ENCODE measurements at regions not wholly inside any gene's neighbourhood (a gene's known extent, or its start where the extent isn't known, plus 50 kb on each side); places are given as distances from the start of the nearest gene placed in this dataset.

DNA sequence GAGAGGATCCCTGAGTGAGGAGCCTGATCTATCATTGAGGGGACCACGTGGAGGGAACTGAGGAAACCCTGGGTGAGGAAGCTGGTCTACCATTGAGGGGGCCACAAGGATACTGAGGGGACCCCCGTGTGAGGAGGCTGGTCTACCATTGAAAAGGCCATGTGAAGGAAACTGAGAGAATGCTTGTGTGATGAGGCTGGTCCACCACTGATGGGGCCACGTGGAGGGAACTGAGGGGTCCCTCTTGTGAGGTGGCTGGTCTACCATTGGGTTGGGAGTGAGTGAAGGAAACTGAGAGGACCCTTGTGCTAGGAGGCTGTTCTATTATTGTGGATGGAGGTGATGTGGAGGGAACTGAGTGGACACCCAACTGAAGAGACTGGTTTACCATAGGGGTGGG, 161.3 kb downstream of the FBLN2 start:
- DNase-seq (ENCODE audit: low read depth), result no peak
- H3K4me3 ChIP-seq (ENCODE audit: low read depth, low read length), result no peak overlapping the region
- TF ChIP-seq, protein P1, sequence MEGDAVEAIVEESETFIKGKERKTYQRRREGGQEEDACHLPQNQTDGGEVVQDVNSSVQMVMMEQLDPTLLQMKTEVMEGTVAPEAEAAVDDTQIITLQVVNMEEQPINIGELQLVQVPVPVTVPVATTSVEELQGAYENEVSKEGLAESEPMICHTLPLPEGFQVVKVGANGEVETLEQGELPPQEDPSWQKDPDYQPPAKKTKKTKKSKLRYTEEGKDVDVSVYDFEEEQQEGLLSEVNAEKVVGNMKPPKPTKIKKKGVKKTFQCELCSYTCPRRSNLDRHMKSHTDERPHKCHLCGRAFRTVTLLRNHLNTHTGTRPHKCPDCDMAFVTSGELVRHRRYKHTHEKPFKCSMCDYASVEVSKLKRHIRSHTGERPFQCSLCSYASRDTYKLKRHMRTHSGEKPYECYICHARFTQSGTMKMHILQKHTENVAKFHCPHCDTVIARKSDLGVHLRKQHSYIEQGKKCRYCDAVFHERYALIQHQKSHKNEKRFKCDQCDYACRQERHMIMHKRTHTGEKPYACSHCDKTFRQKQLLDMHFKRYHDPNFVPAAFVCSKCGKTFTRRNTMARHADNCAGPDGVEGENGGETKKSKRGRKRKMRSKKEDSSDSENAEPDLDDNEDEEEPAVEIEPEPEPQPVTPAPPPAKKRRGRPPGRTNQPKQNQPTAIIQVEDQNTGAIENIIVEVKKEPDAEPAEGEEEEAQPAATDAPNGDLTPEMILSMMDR (IDR thresholded peaks at IDR 0.05; ENCODE audit: insufficient read depth, low read depth, low read length, missing control alignments), result no peak

DNA sequence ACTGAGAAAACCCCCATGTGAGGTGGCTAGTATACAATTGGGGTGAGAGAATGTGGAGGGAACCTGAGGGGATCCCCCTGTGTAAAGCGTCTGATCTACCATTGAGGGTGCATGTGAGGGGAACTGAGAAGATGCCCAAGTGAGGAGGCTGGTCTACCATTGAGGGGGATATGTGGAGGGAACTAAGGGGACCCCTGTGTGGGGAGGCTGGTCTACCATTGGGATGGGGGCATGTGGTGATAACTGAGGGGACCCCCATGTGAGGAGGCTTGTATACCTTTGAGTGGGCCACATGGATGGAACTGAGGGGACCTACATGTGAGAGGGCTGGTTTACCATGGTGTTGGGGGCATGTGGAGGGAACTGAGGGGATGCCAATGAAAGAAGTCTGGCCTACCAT, 160.8 kb downstream of the FBLN2 start:
- TF ChIP-seq, protein P1 (IDR thresholded peaks at IDR 0.05; ENCODE audit: insufficient read depth, low read depth, low read length, missing control alignments), result no peak
- H3K4me3 ChIP-seq (ENCODE audit: low read depth, low read length), result no peak overlapping the region
- no peak for DNase-seq (ENCODE audit: low read depth)

DNA sequence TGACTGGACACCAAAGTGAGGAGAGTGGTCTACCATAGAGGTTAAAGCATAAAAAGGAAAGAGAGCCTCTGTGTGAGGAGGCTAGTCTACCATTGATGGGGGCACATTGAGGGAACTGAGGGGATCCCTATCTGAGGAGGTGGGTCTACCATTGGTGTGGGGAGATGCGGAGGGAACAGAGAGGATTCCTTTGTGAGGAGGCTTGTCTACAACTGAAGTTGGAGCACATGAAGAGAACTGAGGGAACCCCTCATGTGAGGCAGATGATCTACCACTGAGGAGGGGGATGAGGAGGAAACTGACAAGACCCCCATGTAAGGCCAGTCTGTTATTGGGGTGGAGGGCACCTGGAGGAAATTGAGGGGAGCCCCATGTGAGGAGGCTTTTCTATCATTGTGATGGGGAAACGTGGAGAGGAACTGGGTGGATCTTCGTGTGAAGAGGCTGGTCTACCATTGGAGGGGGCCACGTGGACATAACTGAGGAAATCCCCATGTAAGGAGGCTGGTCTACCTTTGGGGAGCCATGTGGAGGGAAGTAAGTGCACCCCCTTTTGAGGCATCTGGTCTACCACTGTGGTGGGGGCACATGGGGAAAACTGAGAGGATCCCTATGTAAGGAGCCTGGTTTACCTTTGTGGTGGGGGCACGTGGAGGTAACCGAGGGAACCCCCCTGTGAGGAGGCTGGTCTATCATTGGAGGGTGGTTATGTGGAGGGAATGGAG, 160.1 kb downstream of the FBLN2 start:
- no peak overlapping the region for H3K4me3 ChIP-seq (ENCODE audit: low read depth, low read length)
- no peak for DNase-seq (ENCODE audit: low read depth)
- TF ChIP-seq, protein P1 (IDR thresholded peaks at IDR 0.05; ENCODE audit: insufficient read depth, low read depth, low read length, missing control alignments), result no peak

DNA sequence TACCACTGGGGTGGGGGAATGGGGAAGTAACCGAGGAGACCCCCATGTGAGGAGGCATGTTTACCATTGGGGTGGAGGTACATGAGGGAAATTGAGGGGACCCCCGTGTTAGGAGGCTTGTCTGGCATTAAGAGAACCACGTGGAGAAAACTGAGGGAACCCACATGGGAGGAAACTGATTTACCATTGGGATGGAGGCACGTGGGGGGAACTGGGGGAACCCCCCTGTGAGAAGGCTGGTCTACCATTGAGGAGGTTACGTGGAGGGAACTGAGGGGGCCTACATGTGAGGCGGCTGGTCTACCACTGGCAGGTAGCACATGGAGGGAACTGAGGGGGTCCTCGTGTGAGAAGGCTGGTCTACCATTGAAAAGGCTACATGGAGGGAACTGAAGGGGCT, 159.4 kb downstream of the FBLN2 start:
- no peak overlapping the region for H3K4me3 ChIP-seq (ENCODE audit: low read depth, low read length)
- no peak for DNase-seq (ENCODE audit: low read depth)
- TF ChIP-seq, protein P1 (IDR thresholded peaks at IDR 0.05; ENCODE audit: insufficient read depth, low read depth, low read length, missing control alignments), result no peak

DNA sequence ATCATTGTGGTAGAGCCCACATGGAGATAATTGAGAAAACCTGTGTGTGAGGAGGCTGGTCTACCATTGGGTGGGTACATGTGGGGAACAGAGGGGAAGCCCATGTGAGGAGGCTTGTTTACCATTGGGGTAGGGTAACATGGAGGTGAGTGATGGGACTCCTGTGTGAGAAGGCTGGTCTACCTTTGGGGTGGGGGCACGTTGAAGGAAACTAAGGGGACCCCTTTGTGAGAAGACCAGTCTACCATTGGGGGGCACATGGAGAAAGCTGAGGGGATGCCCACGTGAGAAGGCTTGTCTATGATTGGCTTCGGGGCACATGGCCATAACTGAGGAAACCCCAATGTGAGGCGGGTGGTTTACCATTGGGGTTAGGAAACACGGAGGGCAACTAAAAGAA, 158.5 kb downstream of the FBLN2 start:
- TF ChIP-seq, protein P1 (IDR thresholded peaks at IDR 0.05; ENCODE audit: insufficient read depth, low read depth, low read length, missing control alignments), result no peak
- DNase-seq (ENCODE audit: low read depth), result no peak
- H3K4me3 ChIP-seq (ENCODE audit: low read depth, low read length), result no peak overlapping the region

DNA sequence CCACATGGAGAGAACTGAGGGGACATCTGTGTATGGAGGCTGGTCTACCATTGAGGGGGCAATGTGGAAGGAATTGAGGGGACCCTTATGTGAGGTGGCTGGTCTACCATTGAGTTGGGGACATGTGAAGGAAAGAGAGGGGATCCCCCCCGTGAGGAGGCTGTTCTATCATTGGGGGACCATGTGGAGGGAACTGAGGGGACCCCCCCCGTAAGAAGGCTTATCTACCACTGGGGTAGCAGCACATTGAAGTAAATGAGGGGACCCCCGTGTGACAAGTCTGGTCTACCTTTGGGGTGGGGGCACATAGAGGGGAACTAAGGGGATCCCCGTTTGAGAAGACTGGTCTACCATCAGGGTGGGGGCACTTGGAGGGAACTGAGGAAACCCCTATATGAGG, 158.0 kb downstream of the FBLN2 start:
- no peak for DNase-seq (ENCODE audit: low read depth)
- TF ChIP-seq, protein P1 (IDR thresholded peaks at IDR 0.05; ENCODE audit: insufficient read depth, low read depth, low read length, missing control alignments), result no peak
- H3K4me3 ChIP-seq (ENCODE audit: low read depth, low read length), result no peak overlapping the region

DNA sequence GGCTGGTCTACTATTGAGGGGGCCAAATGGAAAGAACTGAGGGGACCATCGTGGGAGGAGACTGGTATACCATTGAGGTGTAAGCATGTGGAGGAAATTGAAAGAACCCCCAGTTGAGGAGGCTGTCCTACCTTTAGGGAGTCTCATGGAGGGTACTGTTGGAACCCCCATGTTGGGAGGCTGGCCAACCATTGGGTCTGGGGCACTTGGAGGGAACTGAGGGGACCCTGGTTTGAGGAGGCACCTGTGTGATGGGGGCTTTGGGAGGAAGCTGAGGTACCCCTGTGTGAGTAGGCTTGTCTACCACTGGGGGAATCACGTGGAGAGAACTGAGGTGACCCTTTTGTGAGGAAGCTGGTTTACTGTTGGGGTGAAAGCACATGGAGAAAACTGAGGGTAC, 157.5 kb downstream of the FBLN2 start:
- DNase-seq (ENCODE audit: low read depth), result no peak
- TF ChIP-seq, protein P1 (IDR thresholded peaks at IDR 0.05; ENCODE audit: insufficient read depth, low read depth, low read length, missing control alignments), result no peak
- no peak overlapping the region for H3K4me3 ChIP-seq (ENCODE audit: low read depth, low read length)

Data from GM12865 (cell line).